ENCODE measurements at regions not wholly inside any gene's neighbourhood (a gene's known extent, or its start where the extent isn't known, plus 50 kb on each side); places are given as distances from the start of the nearest gene placed in this dataset.

DNA sequence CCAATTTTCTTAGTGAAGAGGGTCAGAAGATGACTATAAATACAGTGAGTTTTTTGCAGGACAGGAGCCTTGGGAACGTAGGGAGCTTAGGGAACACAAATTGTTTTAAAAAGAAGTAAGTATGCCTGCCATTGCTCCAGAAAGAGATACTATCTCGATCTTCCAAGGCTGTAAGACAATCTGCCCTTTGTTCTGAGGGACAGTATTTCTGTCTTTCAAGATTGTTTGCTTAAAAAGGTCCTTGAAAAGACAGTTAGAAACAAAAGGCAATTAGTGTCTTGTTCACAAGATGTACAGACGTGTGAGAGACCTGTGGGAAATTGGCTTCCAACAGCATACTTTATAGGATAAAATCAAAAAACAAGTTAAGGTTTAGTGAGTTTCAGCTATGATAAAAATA, 321.2 kb upstream of the FAR2 start:
- DNase-seq = no peak

DNA sequence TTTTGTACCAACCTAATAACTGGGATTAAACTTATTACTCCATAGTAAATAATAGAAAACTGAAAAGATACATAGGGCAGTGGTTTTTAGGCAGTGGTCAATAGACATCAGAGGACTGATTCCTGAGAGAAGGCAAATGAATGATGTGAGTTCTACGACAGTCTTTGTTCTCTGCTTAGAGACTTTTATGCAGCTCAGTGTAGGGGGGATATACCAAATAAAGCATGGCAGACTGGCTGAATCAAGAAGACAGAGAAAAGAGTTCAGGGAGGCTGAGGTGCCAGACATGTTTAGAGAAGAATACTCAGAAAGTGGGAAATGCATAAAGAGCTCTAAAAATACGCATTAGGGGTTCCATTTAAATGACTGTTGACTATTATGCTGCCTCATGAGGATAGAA, 320.8 kb upstream of the FAR2 start:
- DNase-seq = no peak

DNA sequence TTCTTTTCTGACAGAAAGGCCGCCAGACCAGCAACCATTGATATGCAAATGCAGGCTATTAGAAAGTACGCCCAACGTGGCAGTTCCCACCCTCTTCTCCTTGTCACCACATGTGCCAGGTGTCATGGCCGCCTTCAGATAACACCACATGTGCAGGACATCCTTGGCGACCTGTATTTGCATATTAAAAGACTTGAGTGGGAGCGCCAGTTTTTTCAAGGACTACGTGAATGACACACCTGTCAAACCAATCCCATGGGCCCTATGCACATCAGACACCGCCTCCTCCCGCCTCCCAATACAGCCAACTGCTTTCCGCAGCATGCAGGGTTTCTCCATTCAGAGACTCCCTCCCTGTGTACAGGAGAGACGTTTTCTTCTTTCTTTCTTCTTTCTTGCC, 318.6 kb upstream of the FAR2 start:
- DNase-seq = no peak

DNA sequence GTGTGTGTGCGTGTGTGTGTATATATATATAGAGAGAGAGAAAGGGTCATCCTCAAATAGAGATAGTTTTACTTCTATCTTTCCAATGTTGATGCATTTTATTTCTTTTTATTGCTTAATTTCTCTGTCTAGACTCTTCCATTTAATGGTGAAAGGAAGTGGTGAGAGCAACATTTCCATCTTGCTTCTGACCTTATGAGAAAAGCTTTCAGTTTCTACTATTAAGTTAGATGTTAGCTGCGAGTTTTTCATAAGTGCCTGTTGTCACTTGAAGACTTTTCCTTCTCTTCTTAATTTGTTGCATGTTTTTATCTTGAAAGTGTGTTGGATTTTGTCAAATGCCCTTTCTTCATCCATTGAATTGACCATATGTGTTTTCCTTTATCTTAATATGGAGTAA, 304.4 kb upstream of the FAR2 start:
- DNase-seq = no peak

DNA sequence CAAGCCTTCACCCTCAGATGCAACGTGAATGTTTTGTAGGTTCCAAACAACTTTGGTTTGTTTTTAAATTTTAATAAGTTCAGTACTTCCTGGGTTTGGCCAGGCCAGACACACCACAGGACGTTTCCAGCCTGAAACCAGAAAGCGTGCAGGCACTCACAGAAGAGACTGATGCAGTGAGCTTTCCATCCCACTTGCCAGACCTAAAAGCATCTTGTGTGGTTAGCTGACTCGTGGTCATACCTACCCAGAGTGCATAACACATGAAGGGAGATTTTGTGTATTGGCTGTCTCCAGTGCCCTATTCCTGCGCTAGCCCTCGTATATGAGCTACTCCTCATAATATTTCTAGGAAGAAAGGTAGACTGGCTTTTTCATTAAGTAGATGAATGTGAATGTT, 297.3 kb upstream of the FAR2 start:
- DNase-seq = no peak

DNA sequence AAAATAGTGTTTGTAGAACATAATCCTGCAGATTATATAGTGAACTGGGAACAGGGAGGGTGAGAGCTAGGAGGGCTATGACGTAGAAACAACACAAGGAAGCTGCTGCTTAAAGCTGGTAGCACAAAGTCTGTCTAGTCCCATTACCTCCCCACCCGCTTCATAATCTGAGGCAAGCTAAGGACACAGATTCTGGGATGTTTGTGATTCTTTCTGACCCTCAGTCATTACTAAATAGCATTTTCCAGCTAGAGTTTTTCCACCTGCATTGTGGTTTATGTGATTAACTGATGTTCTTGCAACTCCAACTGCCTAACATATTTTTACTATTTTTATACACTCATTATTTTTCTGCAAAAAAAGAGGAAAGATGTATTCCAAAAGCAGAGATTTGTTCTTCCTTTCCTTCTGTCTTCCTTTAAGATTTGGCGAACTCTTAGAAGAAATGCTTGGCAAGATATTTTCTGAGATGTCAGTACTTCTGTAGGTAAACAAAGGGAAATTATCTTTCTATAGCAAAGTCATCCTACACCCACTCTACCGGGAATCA, 293.2 kb upstream of the FAR2 start:
- DNase-seq = no peak

DNA sequence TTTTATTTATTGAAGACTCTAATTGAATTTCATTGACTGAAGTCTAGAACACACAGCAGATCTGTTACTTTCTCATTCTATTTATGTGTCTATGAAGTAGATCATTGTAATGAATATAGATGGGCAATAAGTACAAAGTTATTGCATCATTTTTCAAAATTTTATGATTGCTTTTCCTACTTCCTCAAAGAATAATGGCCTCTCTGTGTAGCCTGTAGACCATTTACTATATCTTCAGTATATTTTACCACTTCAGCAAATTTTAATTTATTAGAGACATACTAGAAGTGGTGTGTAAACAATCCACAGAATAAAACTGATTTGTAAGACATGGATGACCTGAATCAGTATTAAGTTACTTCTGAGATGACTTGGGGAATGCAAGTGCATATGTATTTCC, 291.7 kb upstream of the FAR2 start:
- no peak for DNase-seq

DNA sequence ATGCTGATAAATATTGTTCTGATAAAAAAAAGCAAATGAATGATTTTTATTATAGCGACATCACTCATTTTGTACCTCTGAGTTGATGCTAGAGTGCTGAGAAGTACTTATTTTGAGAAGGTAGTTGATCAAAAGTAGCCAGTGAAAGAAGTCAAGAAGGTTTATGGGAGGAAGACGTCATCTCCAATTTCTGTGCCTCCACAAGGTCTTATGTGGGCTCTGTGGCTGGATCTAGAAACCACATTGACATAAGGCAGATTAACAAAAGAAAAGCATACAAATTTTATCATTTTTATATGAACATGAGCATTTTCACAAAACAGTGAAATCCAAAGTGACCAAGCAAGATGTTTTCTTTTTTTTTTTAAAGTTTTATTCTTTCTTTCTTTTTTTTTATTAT, 289.5 kb upstream of the FAR2 start:
- DNase-seq = no peak

DNA sequence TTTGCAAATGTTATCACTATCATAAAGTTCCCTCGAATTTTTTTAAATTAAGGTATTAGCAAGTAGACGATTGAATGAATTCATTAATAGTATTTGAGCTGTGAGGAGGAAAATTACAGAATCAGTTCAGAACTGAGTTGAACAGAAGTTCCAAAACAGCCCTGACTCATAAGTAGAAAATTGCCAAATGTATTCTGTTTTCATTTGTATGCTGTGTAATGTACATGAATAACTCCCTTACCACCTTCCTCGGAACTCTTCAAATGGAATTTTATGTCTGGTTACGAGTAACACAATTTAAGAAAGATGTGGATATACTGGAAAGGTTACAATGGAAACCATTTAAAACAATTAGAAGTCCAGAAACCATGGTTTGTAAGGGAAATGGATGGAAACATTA, 283.3 kb upstream of the FAR2 start:
- no peak for DNase-seq

DNA sequence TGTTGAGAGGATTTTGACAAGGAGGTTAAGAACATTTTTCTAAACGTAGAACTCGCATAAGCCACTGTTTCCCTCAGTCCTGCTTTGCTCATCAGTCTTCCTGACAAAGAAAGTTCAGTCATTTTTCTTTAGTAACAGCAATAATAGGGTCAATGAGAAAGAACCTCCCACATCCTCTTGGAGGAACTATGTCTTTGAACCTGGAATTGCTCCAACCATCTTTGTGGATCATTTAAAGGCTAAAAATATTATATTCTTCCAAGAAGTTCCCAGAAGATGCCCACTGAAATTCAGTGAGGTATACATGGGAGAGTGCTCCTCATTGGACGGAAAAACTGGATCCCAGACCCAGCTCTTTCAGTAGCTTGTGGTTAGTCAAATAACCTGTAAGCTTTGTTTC, 282.8 kb upstream of the FAR2 start:
- no peak for DNase-seq

DNA sequence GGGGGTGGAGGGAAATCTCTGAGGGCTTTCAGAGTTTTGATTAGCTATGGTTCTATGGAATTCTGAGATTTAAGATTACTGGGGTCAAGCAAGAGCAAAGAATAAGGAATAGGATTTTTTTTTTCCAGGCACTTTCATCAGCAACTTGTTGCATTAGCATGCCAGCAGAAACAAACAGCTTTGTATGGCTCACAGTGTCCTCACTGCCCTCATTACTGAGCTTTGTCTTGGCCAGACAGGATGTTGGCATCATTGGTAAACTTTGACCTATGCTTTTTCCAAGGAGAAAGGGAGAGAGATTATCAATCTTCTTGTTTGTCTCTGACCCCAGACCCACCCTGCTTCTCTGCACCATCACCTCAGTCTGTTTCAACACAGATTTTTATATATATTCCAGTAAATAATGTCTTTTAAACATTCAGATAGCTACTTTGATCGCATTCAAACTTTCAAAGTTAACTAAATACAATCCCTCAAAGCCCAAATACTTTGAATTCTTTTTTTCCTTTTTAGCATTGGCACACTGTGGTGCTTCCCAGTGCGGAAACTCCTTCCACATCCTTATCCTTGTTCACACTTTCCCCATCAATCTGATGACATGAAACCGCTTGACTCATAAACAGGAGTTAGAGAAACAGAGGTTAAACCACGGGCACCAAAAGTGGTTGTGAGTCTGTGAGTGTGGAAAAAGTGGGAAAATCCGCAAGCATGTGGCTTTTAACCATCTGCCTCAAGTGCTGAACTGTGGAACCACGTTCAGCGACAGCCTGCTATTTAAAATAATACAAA, 282.2 kb upstream of the FAR2 start:
- no peak for DNase-seq

DNA sequence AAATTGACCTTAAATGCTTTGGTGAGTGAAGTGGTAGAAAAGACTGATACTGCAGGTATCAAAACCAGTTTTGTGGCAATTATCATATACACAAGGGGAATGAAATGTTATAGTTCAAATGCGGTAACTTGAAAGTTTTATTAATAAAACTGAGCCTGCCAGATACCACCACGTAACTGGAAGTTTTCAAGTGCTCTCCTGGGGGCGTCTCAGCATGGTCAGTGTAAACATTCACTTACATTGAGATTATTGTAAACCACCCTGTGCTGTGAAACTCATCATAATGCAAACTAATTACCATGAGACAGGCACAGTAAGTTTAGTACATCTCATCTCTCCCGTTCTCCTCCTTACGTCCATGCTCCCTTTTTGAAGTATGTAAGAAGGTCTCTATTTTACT, 280.7 kb upstream of the FAR2 start:
- DNase-seq = no peak

DNA sequence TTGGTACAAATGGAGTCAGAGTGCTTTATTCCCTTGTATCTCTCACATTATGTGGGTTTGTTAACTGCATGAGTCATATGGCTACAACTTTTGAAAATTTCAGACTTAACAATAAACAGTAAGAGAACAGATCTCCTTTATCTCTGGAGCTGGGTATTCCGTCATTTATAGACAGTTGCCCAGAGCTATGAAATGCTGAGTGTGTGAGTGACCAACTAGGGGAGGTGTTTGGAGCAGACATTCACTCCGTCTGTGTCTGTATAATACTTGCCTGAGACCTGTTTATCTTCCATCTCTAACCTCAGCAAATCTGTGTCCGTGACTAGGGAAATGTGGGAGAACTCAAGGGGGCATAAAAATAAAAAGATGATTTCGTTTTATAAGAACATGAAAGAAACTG, 279.9 kb upstream of the FAR2 start:
- DNase-seq = no peak

DNA sequence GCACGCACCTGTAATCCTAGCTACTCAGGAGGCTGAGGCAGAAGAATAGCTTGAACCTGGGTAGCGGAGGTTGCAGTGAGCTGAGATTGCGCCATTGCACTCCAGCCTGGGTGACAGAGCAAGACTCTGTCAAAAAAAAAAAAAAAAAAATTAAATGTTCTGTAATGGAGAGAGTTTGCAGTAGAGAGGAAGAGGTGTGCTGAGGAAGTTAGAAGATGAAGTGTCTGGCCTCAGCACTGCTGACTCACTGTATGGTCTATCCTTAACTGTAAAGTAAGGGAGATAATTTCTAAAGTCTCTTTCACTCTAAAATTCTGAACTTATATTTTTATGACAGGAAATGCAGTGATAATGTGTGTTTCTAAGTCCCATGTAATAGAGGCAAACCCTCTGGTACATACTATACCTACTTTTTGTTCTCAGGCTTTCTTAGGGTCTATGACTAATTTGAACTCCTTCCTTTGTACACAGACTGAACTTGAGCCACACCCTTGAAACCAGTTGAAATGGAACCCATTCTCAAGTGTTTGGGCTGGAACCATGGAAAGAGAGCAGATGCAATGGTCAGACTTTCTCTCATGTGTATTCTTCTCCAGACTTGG, 278.1 kb upstream of the FAR2 start:
- no peak for DNase-seq

DNA sequence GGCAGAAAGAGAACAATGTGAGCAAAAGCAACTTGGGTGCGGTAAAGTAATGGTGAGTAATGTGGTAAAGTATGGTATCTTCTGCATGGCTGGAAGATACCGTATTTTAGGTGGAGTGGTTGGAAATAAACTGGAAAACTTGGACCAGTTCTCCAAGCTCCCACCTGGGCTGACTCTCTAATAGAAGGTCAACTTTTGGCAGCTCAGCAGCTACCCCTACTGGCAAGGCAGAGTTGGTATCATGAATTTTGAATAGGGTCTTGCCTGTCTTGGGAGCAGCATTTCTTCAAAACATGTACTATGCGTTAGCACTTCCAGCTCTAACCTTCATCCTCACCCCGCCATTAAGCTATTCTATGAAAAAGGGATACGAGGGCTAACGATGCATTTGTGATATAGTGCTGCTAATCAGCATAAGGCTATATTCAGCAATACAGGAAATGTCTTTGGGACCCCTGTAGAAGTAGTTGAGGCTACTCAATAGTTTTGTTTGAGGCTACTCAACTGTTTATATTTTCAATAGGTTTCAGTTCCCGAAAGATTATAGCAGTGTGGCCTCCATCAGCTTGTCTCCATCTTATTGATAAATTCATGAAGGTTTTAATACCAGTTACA, 276.3 kb upstream of the FAR2 start:
- no peak for DNase-seq

DNA sequence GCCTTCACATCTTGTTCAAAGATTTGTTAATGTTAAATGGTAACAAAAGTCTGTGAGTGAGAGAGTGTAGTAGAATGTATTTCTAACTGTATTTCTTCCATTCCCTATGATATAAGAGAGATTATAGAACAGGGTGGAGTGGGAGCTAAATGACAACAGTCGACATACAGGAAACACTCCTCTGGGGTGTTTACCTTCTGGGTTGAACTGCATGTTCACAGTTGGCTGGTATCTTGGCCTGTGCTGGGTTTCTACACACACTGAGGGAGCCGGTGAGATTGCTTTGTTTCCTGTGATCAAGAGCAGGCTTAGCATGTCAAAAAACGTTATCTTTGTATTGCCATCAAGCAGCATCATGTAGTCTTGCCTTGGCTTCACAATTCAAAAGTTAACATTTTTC, 274.3 kb upstream of the FAR2 start:
- DNase-seq = no peak

DNA sequence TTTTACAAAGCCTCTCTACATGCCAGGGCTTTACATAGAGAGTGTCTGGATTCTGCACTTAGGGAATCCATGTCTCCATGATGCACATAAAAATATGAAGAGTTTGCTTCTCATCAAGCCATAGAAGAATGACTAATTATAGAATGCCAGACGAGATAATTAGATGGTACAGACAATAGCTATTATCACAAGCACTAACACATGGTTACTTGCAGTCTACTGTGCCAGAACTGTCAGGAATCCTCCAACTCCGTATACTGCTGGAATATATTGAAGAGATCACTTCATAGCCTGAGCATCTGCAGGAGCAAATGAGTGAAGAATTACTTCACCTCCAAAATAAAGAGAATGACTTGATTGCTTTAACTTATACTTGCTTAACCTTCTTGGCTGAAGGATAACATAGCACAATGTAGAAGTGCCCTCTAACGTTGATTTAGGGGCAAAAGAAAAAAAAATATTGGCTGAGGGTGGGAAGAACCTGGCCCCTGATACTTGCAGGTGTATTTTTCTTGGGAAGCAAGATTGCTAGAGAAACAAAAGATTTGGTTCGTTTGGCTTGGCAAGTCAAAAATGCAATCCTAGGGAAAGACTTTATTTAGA, 272.8 kb upstream of the FAR2 start:
- no peak for DNase-seq

DNA sequence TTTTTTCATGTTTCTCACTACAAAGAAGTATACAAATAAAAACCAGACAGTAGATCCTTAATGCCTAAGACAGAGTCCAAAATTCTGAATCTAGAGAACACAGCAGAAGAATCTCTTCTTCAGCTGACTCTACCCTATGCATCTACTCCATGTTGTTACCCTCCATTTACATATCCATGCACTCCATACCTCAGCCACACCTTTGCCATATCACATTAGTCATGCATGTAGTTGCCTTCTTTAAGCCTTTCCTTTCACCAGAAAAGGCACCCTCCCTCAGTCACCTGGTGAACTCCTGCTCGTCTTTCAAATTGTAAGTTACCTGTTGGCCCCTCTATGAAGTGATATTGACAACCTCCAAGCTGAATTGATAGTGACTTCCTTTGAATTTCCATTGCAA, 271.2 kb upstream of the FAR2 start:
- DNase-seq = no peak

DNA sequence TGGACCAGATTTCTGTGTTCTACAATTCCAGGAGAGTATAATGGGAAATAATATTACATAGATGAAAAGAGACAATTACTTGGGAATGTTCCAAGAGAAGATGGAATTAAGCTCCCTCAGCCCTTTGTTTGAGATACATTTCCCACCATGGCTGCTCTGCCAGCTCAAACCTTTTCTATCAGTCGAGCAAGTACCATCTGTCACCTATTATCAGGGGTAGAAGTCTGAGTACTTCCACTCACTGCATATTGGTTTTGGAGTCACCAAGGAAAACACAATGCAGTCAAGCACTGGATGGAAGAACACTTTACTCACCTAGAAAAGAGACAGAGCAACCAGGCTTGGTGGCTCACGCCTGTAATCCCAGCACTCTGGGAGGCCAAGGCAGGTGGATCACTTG, 270.4 kb upstream of the FAR2 start:
- DNase-seq = no peak

DNA sequence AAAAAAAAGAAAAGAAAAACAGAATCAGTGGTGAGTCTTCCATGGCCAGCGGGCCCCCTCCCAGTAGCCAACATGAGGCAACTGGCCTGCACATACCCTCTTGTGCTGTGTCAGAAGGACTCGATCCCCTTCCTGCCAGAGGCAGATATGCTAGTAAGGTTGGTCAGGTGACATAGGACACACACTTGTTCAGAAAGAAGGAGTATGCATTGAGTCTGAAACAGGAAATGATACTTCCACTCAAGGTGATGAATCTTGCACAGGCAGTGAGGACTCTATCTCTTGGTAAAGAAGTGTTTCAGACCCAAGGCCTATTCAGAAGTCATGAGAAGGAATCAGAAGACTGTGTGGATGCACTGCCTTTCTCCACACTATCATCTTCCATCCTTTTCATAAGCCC, 269.7 kb upstream of the FAR2 start:
- DNase-seq = no peak

DNA sequence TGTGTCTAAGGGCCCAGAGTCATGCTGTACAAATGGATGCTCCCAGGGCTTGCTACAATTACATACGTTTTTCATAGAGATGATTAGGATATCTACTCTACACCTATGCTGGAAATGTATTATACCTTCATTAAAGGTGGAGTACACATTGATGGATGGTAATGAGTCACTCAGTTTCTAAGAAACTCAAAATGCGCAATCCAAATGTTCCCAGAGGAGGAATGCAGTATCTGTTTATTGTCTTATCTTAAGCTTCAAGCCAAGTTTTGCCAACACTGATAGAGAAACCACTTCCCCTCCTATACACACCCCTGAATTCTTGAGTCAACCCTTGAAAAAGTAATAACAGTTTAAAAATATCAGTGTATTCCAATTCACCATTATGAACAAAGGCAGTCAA, 266.6 kb upstream of the FAR2 start:
- DNase-seq = no peak

DNA sequence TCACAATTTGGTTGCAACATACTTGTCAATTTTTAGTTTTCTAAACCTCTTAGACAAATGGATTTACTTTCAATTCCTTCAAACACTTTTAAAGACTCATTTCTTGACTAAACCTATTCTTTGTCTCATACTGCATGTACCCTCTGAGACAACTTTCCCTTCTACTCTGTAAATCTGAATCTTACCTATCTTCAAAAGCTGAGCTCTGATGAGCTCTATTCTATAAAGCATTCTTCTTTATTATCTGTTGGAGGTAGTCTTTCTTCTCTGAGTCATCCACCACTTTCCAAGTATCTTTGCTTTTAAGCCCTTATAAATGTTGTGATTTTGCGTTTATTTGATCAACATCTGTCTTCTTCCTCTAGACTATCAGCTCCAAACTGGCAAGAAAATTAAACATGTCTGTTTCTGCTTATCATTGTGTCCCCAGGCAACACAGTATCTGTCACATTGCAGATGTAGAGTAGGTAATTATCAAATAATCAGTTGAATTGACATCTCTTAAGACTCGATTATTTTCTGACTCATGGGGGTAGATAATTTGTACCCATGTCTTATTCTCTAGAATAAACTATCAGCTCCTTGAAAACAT, 265.6 kb upstream of the FAR2 start:
- DNase-seq = no peak

DNA sequence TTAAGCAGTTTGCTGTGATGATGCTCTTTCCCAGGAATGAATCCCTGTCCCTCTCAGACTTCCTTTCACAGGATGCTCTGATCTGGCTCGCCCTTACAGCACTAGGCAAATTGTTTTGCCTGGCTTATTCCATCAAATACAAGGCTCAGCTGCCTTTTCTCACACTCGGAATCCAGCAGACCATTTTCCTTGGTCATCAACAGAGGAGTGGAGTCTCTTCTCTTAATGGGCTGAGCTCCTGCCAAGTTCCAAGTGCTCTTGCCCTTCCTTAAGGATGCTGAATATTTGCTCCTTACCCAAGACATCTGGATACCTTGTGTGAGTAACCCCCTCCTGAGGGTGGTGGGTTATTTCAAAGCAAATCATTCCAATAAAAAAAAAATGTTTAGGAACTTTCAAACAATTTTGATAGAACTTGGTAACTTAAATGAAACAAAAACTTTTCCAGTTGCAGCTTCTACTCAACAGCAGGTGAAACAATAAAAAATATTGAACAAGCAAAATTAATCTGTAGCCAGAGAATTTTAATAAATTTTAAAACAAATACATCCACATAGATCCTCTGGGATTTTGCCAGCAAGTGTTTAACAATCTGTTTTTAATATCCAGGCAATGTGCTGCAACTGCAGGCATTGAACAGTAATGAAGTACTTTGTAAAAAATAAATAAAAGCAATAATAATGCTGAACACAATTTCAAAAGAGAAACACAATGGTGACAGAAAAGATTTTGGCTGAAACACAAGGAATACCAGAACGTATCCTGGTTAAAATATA, 264.0 kb upstream of the FAR2 start:
- DNase-seq = no peak

All from NCI-H345 (cell line).